ENCODE measurements at regions not wholly inside any gene's neighbourhood (a gene's known extent, or its start where the extent isn't known, plus 50 kb on each side); places are given as distances from the start of the nearest gene placed in this dataset.

DNA sequence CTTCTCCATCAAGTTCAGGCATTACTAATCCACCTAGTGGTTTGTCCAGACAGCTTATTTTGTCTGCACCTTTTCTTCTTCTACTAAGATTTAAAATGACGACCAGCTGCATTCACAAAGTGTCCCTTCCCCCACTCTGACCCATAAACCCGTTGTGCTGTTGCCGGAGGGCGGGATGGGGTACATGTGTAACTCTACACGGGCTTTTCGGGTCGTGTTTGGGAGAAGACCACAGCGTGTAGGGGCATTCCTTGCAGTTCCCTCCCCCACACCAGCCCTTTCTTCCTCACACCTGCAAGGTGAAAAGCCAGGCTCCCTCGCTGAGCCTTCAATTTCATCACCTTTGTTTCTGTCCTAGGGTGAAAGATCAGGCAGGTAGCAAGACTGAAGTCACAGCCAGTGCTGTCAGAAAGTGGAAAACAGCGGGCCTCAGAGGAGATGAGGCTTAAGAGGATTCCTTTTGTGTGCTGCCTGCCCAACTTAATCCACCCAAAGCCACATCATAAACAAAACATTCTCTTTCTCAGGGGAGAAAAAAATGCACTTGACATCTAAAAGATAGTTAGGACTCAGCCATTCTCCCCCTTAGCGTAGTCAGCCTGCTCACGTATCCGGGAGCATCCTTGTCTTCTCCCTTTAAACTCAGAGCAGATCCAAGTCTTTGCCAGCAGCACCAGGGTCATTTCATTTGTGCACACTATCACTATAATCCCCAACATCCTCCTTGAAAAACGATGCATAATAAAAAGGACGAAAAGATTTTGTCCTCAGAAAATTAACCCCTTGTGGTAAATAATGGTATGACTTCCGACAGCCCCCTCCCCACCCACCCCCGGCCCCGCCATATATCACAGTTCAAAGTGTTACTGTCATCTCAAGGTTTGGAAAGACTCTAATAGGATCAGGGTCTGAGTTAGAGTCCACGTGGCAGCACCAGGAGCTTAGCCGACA lies 599.0 kb downstream of the RAB28 start:
- TF ChIP-seq, protein P1, sequence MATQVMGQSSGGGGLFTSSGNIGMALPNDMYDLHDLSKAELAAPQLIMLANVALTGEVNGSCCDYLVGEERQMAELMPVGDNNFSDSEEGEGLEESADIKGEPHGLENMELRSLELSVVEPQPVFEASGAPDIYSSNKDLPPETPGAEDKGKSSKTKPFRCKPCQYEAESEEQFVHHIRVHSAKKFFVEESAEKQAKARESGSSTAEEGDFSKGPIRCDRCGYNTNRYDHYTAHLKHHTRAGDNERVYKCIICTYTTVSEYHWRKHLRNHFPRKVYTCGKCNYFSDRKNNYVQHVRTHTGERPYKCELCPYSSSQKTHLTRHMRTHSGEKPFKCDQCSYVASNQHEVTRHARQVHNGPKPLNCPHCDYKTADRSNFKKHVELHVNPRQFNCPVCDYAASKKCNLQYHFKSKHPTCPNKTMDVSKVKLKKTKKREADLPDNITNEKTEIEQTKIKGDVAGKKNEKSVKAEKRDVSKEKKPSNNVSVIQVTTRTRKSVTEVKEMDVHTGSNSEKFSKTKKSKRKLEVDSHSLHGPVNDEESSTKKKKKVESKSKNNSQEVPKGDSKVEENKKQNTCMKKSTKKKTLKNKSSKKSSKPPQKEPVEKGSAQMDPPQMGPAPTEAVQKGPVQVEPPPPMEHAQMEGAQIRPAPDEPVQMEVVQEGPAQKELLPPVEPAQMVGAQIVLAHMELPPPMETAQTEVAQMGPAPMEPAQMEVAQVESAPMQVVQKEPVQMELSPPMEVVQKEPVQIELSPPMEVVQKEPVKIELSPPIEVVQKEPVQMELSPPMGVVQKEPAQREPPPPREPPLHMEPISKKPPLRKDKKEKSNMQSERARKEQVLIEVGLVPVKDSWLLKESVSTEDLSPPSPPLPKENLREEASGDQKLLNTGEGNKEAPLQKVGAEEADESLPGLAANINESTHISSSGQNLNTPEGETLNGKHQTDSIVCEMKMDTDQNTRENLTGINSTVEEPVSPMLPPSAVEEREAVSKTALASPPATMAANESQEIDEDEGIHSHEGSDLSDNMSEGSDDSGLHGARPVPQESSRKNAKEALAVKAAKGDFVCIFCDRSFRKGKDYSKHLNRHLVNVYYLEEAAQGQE (IDR thresholded peaks at IDR 0.05; ENCODE audit: insufficient read depth in 1 of 2, low read depth in 2 of 2, low read length in 2 of 2), result no peak
- TF ChIP-seq POLR2AphosphoS5 (IDR thresholded peaks at IDR 0.05; ENCODE audit: low read depth, low read length) (no peak), SIN3A (IDR thresholded peaks at IDR 0.05; ENCODE audit: borderline replicate concordance, insufficient read depth, low read length) (no peak)
